BJ (cell line): ENCODE measurements at regions not wholly inside any gene's neighbourhood (a gene's known extent, or its start where the extent isn't known, plus 50 kb on each side); places are given as distances from the start of the nearest gene placed in this dataset.
A peak's percentile ranks its signal among the peaks of the same experiment; 100 is the strongest.

Experiments
- CTCF ChIA-PET: fragments of 350-600 bp; formaldehyde crosslinking; extraction: SDS; loops from one replicate; lab custom pipeline; 2021; ENCODE audit warnings: antibody characterized with exemption, inconsistent platforms; lab: Yijun Ruan, JAX
- POLR2A ChIA-PET: fragments of 300-600 bp; sonication (Branson Sonifier 250); formaldehyde crosslinking; extraction: SDS; loops from one replicate; lab custom pipeline; 2021; ENCODE audit warnings: antibody characterized with exemption; lab: Charles Lee
- DNase-seq: peaks from one replicate; pipeline ENCODE4 v3.0.0-alpha.2; 2011; ENCODE audit warnings: low read depth
- H3K27me3 ChIP-seq: 2 replicates; pipeline ENCODE4 v1.6.0; 2011; ENCODE audit warnings: low read length; ENCODE audit not compliant: control insufficient read depth, insufficient read depth
- H3K36me3 ChIP-seq: 2 replicates; pipeline ENCODE4 v1.5.1; 2011; ENCODE audit warnings: low read length; ENCODE audit not compliant: control insufficient read depth, insufficient read depth
- H3K4me3 ChIP-seq: 2 replicates; pipeline ENCODE4 v1.5.1; 2011; ENCODE audit warnings: low read depth, mild to moderate bottlenecking, control low read depth, low read length
- TF ChIP-seq, protein P1 (sequence below): IDR thresholded peaks from 2 replicates; pipeline ENCODE4 v1.5.1; 2011; ENCODE audit warnings: low read depth, mild to moderate bottlenecking, control low read depth, inconsistent platforms, low read length, moderate library complexity; ENCODE audit not compliant: insufficient read depth

DNA sequence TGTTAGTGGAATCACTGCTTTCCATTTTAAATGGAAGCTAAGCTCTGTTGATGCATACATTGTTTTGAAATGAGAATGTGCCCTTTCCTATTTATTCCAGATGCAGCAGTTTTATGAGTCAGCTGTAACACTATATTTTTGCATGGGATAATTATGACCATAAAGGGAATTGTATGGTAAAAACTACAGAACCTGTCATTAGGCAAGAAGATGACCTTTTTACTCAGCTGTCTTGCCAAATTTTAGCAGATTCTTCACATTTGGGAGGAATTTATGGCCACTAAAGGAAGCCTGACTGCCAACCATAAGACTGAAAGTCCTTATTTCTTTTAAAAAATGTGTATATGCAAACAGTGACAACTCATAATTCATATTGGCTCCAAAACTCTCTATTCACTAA lies 356.3 kb upstream of the PRMT6 start:
- H3K4me3 ChIP-seq: no peak overlapping the region
- CTCF ChIA-PET: interaction anchor here (1.4 kb wide), 1 partner anchor 24 kb away, joined by 3 read pairs; no protein-coding TSS in a partner anchor

GRCh38 chr1:106705971-106706370 lies 350.5 kb upstream of the PRMT6 start:
- Histone ChIP-seq H3K27me3 (no peaks in the 10 kb centered on the region), H3K36me3 (no peaks in the 10 kb centered on the region)
- POLR2A ChIA-PET: no interaction called here

More for the DNA sequence above, 356.3 kb upstream of the PRMT6 start:
- POLR2A ChIA-PET: interaction anchor here (0.6 kb wide), 1 partner anchor 21 kb away, joined by 3 read pairs; no protein-coding TSS in a partner anchor
- TF ChIP-seq, protein P1, sequence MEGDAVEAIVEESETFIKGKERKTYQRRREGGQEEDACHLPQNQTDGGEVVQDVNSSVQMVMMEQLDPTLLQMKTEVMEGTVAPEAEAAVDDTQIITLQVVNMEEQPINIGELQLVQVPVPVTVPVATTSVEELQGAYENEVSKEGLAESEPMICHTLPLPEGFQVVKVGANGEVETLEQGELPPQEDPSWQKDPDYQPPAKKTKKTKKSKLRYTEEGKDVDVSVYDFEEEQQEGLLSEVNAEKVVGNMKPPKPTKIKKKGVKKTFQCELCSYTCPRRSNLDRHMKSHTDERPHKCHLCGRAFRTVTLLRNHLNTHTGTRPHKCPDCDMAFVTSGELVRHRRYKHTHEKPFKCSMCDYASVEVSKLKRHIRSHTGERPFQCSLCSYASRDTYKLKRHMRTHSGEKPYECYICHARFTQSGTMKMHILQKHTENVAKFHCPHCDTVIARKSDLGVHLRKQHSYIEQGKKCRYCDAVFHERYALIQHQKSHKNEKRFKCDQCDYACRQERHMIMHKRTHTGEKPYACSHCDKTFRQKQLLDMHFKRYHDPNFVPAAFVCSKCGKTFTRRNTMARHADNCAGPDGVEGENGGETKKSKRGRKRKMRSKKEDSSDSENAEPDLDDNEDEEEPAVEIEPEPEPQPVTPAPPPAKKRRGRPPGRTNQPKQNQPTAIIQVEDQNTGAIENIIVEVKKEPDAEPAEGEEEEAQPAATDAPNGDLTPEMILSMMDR: no peak
- H3K27me3 ChIP-seq: no peaks in the 10 kb centered on the region
- no peaks in the 10 kb centered on the region for H3K36me3 ChIP-seq
- DNase-seq: peak; percentile 69

DNA sequence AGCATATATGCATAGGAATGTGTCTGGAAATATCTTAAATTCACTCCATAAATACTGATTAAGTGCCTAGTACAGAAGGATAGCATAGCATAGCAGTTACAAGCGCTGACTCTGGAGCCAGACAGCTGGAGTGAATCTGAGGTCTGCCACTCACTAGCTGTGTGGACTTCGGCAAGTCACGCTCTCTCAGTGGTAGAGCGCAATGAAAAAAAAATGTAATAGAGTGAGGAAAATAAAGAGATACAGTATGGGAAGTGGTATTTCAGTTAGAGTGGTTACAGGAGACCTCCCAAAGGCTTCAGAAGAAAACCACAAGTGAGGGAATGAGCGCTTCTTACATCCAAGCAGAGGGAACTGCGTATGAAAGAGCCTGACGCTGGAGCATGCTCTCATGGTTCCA lies 338.9 kb upstream of the PRMT6 start:
- ChIA-PET CTCF (no interaction called here), POLR2A (no interaction called here)
- H3K4me3 ChIP-seq: 0 out of 2 replicates have a peak overlapping the region, but pooled peaks have one; percentile 1
- DNase-seq: no peak
- H3K27me3 ChIP-seq: no peaks in the 10 kb centered on the region
- TF ChIP-seq, protein P1: no peak
- H3K36me3 ChIP-seq: no peaks in the 10 kb centered on the region

More at GRCh38 chr1:106705971-106706370, 350.5 kb upstream of the PRMT6 start:
- no peak for DNase-seq
- H3K4me3 ChIP-seq: no peak overlapping the region
- TF ChIP-seq, protein P1: no peak
- CTCF ChIA-PET: no interaction called here

GRCh38 chr1:106721790-106722189 lies 334.7 kb upstream of the PRMT6 start:
- no peak overlapping the region for H3K4me3 ChIP-seq
- H3K27me3 ChIP-seq: no peaks in the 10 kb centered on the region
- DNase-seq: no peak
- H3K36me3 ChIP-seq: no peaks in the 10 kb centered on the region
- TF ChIP-seq, protein P1: no peak
- POLR2A ChIA-PET: no interaction called here
- CTCF ChIA-PET: no interaction called here

DNA sequence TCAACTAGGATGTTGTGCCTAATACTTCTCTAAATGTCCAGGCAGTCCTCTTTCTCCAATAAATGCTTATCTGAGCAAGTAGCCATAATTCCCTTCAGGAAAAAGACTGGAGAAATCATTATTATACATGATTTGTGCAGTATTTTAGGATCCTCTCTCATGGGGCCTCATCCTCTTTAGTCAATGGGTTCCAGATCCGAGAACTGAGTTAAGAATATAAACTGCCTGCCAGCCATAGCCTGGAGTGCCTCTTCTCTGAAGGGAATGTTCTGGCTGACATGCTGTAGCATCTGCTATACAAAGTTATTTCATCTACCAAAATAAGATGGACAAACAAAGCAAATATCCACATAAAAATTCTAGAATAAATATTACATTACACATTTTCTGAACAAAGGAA lies 334.0 kb upstream of the PRMT6 start:
- CTCF ChIA-PET: no interaction called here
- POLR2A ChIA-PET: no interaction called here
- Histone ChIP-seq H3K36me3 (no peaks in the 10 kb centered on the region), H3K27me3 (no peaks in the 10 kb centered on the region), H3K4me3 (no peak overlapping the region)
- TF ChIP-seq, protein P1: no peak
- no peak for DNase-seq
